Glutamatergic neuron (in vitro differentiated cells): ENCODE measurements at regions not wholly inside any gene's neighbourhood (a gene's known extent, or its start where the extent isn't known, plus 50 kb on each side); places are given as distances from the start of the nearest gene placed in this dataset.

Source experiments
- DNase-seq: peaks from one replicate; pipeline ENCODE4 v3.0.0; 2022
- H3K27ac Mint-ChIP-seq: one replicate; pipeline ENCODE4 v1.8.0; 2020; ENCODE audit warnings: mild to moderate bottlenecking, mixed read lengths, inconsistent platforms; ENCODE audit not compliant: unreplicated experiment
- H3K27me3 Mint-ChIP-seq: one replicate; pipeline ENCODE4 v1.8.0; 2020; ENCODE audit warnings: mild to moderate bottlenecking, moderate library complexity, mixed read lengths, inconsistent platforms; ENCODE audit not compliant: unreplicated experiment
- H3K36me3 Mint-ChIP-seq: one replicate; pipeline ENCODE4 v1.8.0; 2020; ENCODE audit warnings: mild to moderate bottlenecking, mixed read lengths, inconsistent platforms; ENCODE audit not compliant: unreplicated experiment
- H3K4me1 Mint-ChIP-seq: one replicate; pipeline ENCODE4 v1.8.0; 2020; ENCODE audit warnings: mild to moderate bottlenecking, low read depth, mixed read lengths, inconsistent platforms; ENCODE audit not compliant: unreplicated experiment
- H3K4me3 Mint-ChIP-seq: one replicate; pipeline ENCODE4 v1.8.0; 2020; ENCODE audit warnings: mild to moderate bottlenecking, mixed read lengths, inconsistent platforms; ENCODE audit not compliant: unreplicated experiment
- H3K9me3 Mint-ChIP-seq: one replicate; pipeline ENCODE4 v1.8.0; 2020; ENCODE audit warnings: mild to moderate bottlenecking, moderate library complexity, mixed read lengths, inconsistent platforms; ENCODE audit not compliant: unreplicated experiment
- CTCF ChIP-seq: fragments of 200-600 bp; sonication (generic); IDR thresholded peaks from one replicate; pipeline ENCODE4 v1.5.0; 2021; ENCODE audit not compliant: partially characterized antibody, unreplicated experiment

GRCh38 chr1:30329263-30329753, 394.1 kb downstream of the MATN1 start:
- no peak overlapping the region for H3K4me3 Mint-ChIP-seq
- no peaks in the 10 kb centered on the region for H3K9me3 Mint-ChIP-seq
- H3K27me3 Mint-ChIP-seq: peaks cover 8% of the 10 kb centered on the region
- DNase-seq: no peak
- H3K4me1 Mint-ChIP-seq: peaks cover 7% of the 10 kb centered on the region
- H3K27ac Mint-ChIP-seq: no peak overlapping the region
- no peaks in the 10 kb centered on the region for H3K36me3 Mint-ChIP-seq
- TF ChIP-seq CTCF: no peak

- Mint-ChIP-seq H3K27me3 (peaks cover 7% of the 10 kb centered on the region), H3K27ac (no peak overlapping the region), H3K4me3 (no peak overlapping the region)
Observed at GRCh38 chr1:30328401-30329262, 394.8 kb downstream of the MATN1 start.

GRCh38 chr1:30328100-30328370, 395.4 kb downstream of the MATN1 start:
- Mint-ChIP-seq H3K9me3 (peaks cover 2% of the 10 kb centered on the region), H3K4me1 (peaks cover 9% of the 10 kb centered on the region), H3K27ac (no peak overlapping the region), H3K27me3 (peaks cover 7% of the 10 kb centered on the region), H3K36me3 (no peaks in the 10 kb centered on the region), H3K4me3 (no peak overlapping the region)
- TF ChIP-seq CTCF: no peak
- DNase-seq: no peak

More at GRCh38 chr1:30328401-30329262, 394.8 kb downstream of the MATN1 start:
- no peak for DNase-seq
- Mint-ChIP-seq H3K36me3 (no peaks in the 10 kb centered on the region), H3K9me3 (no peaks in the 10 kb centered on the region), H3K4me1 (peaks cover 9% of the 10 kb centered on the region)
- no peak for TF ChIP-seq CTCF

- TF ChIP-seq CTCF: no peak
- DNase-seq: no peak
- no peak overlapping the region for H3K4me3 Mint-ChIP-seq
- H3K9me3 Mint-ChIP-seq: peaks cover 3% of the 10 kb centered on the region
- H3K27me3 Mint-ChIP-seq: peaks cover 7% of the 10 kb centered on the region
- peaks cover 11% of the 10 kb centered on the region for H3K4me1 Mint-ChIP-seq
- no peaks in the 10 kb centered on the region for H3K36me3 Mint-ChIP-seq
- no peak overlapping the region for H3K27ac Mint-ChIP-seq
Observed at GRCh38 chr1:30327370-30328099, 395.9 kb downstream of the MATN1 start.

GRCh38 chr1:30325999-30326398, 397.4 kb downstream of the MATN1 start:
- Mint-ChIP-seq H3K27me3 (peaks cover 7% of the 10 kb centered on the region), H3K9me3 (peaks cover 4% of the 10 kb centered on the region), H3K4me3 (no peak overlapping the region), H3K4me1 (peaks cover 19% of the 10 kb centered on the region), H3K36me3 (no peaks in the 10 kb centered on the region), H3K27ac (no peak overlapping the region)
- no peak for DNase-seq
- TF ChIP-seq CTCF: no peak
